ENCODE measurements at regions not wholly inside any gene's neighbourhood (a gene's known extent, or its start where the extent isn't known, plus 50 kb on each side); places are given as distances from the start of the nearest gene placed in this dataset.
A peak's percentile ranks its signal among the peaks of the same experiment; 100 is the strongest.
"Not testable (repeated sequence)": the region's sequence is repeated elsewhere in the genome, so short reads cannot be mapped to it uniquely, and the experiment has no call there.

GRCh38 chr15:35926007-35926380 is 380.0 kb upstream of the DPH6 start:
- peak; percentile 5 for DNase-seq (ENCODE audit: low read depth)

- DNase-seq (ENCODE audit: low read depth), result no peak
Observed at GRCh38 chr15:35928847-35929246, 382.9 kb upstream of the DPH6 start.

- no peak for DNase-seq (ENCODE audit: low read depth)
Observed at GRCh38 chr15:35929740-35930444, 383.9 kb upstream of the DPH6 start.

GRCh38 chr15:35931799-35932341 is 385.9 kb upstream of the DPH6 start:
- no peak for DNase-seq (ENCODE audit: low read depth)

- no peak for DNase-seq (ENCODE audit: low read depth)
Observed at GRCh38 chr15:35932531-35932930, 386.6 kb upstream of the DPH6 start.

- no peak for DNase-seq (ENCODE audit: low read depth)
Observed at GRCh38 chr15:35933531-35933930, 387.6 kb upstream of the DPH6 start.

GRCh38 chr15:35934383-35935049 is 388.6 kb upstream of the DPH6 start:
- no peak for DNase-seq (ENCODE audit: low read depth)

- no peak for DNase-seq (ENCODE audit: low read depth)
Observed at GRCh38 chr15:35936284-35936683, 390.3 kb upstream of the DPH6 start.

- DNase-seq (ENCODE audit: low read depth), result no peak
Observed at GRCh38 chr15:35937380-35937779, 391.4 kb upstream of the DPH6 start.

- DNase-seq (ENCODE audit: low read depth), result no peak
Observed at GRCh38 chr15:35944945-35945585, 399.1 kb upstream of the DPH6 start.

GRCh38 chr15:35953424-35953823 is 407.5 kb upstream of the DPH6 start:
- DNase-seq (ENCODE audit: low read depth), result no peak

GRCh38 chr15:35956056-35956455 is 410.1 kb upstream of the DPH6 start:
- DNase-seq (ENCODE audit: low read depth), result no peak

GRCh38 chr15:35958021-35958420 is 412.1 kb upstream of the DPH6 start:
- DNase-seq (ENCODE audit: low read depth), result no peak

- no peak for DNase-seq (ENCODE audit: low read depth)
Observed at GRCh38 chr15:35958975-35959374, 413.0 kb upstream of the DPH6 start.

GRCh38 chr15:35963326-35963725 is 417.4 kb upstream of the DPH6 start:
- DNase-seq (ENCODE audit: low read depth), result no peak

GRCh38 chr15:35966781-35967180 is 420.8 kb upstream of the DPH6 start:
- no peak for DNase-seq (ENCODE audit: low read depth)

- DNase-seq (ENCODE audit: low read depth), result not testable (repeated sequence)
Observed at GRCh38 chr15:35967968-35968367, 422.0 kb upstream of the DPH6 start.

GRCh38 chr15:35973029-35973428 is 427.1 kb upstream of the DPH6 start:
- no peak for DNase-seq (ENCODE audit: low read depth)

- no peak for DNase-seq (ENCODE audit: low read depth)
Observed at GRCh38 chr15:35974052-35974451, 428.1 kb upstream of the DPH6 start.

GRCh38 chr15:35975941-35976340 is 430.0 kb upstream of the DPH6 start:
- DNase-seq (ENCODE audit: low read depth), result no peak

- no peak for DNase-seq (ENCODE audit: low read depth)
Observed at GRCh38 chr15:35979608-35980007, 433.6 kb upstream of the DPH6 start.

- peak; percentile 18 for DNase-seq (ENCODE audit: low read depth)
Observed at GRCh38 chr15:35980719-35981118, 434.8 kb upstream of the DPH6 start.

- DNase-seq (ENCODE audit: low read depth), result peak; percentile 3
Observed at GRCh38 chr15:35986191-35986721, 440.3 kb upstream of the DPH6 start.
